SK-N-SH (cell line): ENCODE measurements at regions not wholly inside any gene's neighbourhood (a gene's known extent, or its start where the extent isn't known, plus 50 kb on each side); places are given as distances from the start of the nearest gene placed in this dataset.

Source experiments
- CTCF ChIA-PET: fragments of 300-600, 350-600 bp; formaldehyde crosslinking; extraction: SDS; loops from one replicate; lab custom pipeline; 2021; lab: Yijun Ruan, JAX
- POLR2A ChIA-PET: fragments of 350-600 bp; sonication (Branson Sonifier 250); formaldehyde crosslinking; extraction: SDS; loops from one replicate; lab custom pipeline; 2020; ENCODE audit warnings: antibody characterized with exemption, inconsistent platforms; lab: Yijun Ruan, JAX
- DNase-seq: peaks from one replicate; pipeline ENCODE4 v3.0.0; 2012
- H2AFZ ChIP-seq: fragments of 200-600 bp; sonication (generic); 2 replicates; pipeline ENCODE4 v1.8.1; 2016; ENCODE audit warnings: antibody characterized with exemption, mild to moderate bottlenecking, low read depth
- H3F3A ChIP-seq: fragments of 200-600 bp; sonication (generic); replicated peaks from 2 replicates; pipeline ENCODE3; 2016; ENCODE audit warnings: antibody characterized with exemption, mild to moderate bottlenecking; ENCODE audit not compliant: insufficient read depth
- H3K27ac ChIP-seq, 2 experiments: fragments of 200-500 bp in 1 of 2; fragments of 200-600 bp in 1 of 2; sonication (Bioruptor generic) in 1 of 2; sonication (generic), shearing (Covaris generic) in 1 of 2; 2 replicates each; pipeline versions ENCODE4 v1.5.1 to v1.6.1; 2014 to 2016; ENCODE audit warnings: low read depth in 2 of 2, inconsistent platforms in 1 of 2, low read length in 1 of 2, mild to moderate bottlenecking in 1 of 2, mixed read lengths in 1 of 2
- H3K27me3 ChIP-seq: fragments of 200-600 bp; sonication (generic), shearing (Covaris generic); 2 replicates; pipeline ENCODE4 v1.6.1; 2016; ENCODE audit warnings: mixed run types; ENCODE audit not compliant: insufficient read depth
- H3K36me3 ChIP-seq, 2 experiments: fragments of 200-500 bp in 1 of 2; fragments of 200-600 bp in 1 of 2; sonication (Bioruptor generic) in 1 of 2; sonication (generic) in 1 of 2; replicated peaks in 1 of 2; 2 replicates each; pipeline versions ENCODE3 to v1.5.1; 2014 to 2016; ENCODE audit warnings: low read length in 1 of 2, mild to moderate bottlenecking in 1 of 2; ENCODE audit not compliant: insufficient read depth in 2 of 2, control insufficient read depth in 1 of 2
- H3K4me1 ChIP-seq, 2 experiments: fragments of 200-500 bp in 1 of 2; fragments of 200-600 bp in 1 of 2; sonication (Bioruptor generic) in 1 of 2; sonication (generic), shearing (Covaris generic) in 1 of 2; 2 replicates each; pipeline versions ENCODE4 v1.5.1 to v1.6.1; 2014 to 2016; ENCODE audit warnings: low read depth in 1 of 2, low read length in 1 of 2, mixed run types in 1 of 2; ENCODE audit not compliant: insufficient read depth in 2 of 2, control insufficient read depth in 1 of 2
- H3K4me2 ChIP-seq: fragments of 200-600 bp; sonication (generic), shearing (Covaris generic); 2 replicates; pipeline ENCODE4 v1.6.1; 2017; ENCODE audit warnings: mixed run types
- H3K4me3 ChIP-seq, 2 experiments: fragments of 200-500 bp in 1 of 2; fragments of 200-600 bp in 1 of 2; sonication (Bioruptor generic) in 1 of 2; sonication (generic), shearing (Covaris generic) in 1 of 2; 2 replicates each; pipeline versions ENCODE4 v1.5.1 to v1.8.1; 2014 to 2016; ENCODE audit warnings: low read depth in 2 of 2, inconsistent platforms in 1 of 2, low read length in 1 of 2, mild to moderate bottlenecking in 1 of 2, mixed read lengths in 1 of 2, moderate library complexity in 1 of 2
- H3K79me2 ChIP-seq: fragments of 200-600 bp; sonication (generic); 2 replicates; pipeline ENCODE4 v1.8.1; 2017; ENCODE audit warnings: mild to moderate bottlenecking; ENCODE audit not compliant: insufficient read depth
- H3K9ac ChIP-seq: fragments of 200-600 bp; sonication (generic); 2 replicates; pipeline ENCODE4 v1.6.1; 2017; ENCODE audit warnings: mixed run types
- H3K9me2 ChIP-seq: fragments of 200-600 bp; sonication (generic); 2 replicates; pipeline ENCODE4 v1.6.1; 2017; ENCODE audit warnings: mixed run types
- H3K9me3 ChIP-seq: fragments of 200-600 bp; sonication (generic); 2 replicates; pipeline ENCODE4 v1.6.1; 2017; ENCODE audit warnings: mixed run types, mild to moderate bottlenecking, moderate library complexity
- H4K20me1 ChIP-seq: fragments of 200-600 bp; sonication (generic); 2 replicates; pipeline ENCODE4 v1.6.1; 2017; ENCODE audit warnings: mild to moderate bottlenecking, mixed run types; ENCODE audit not compliant: insufficient read depth
- CHD2 ChIP-seq: fragments of 150-350 bp; IDR thresholded peaks from 2 replicates; pipeline ENCODE4 v1.6.1; 2018; ENCODE audit warnings: low read length; ENCODE audit not compliant: partially characterized antibody
- EZH2phosphoT487 ChIP-seq: fragments of 200-600 bp; sonication (generic); IDR thresholded peaks from 2 replicates; pipeline ENCODE4 v1.6.1; 2017; ENCODE audit warnings: low read depth, mixed run types, mild to moderate bottlenecking, antibody characterized with exemption, moderate library complexity, borderline replicate concordance
- GATA2 ChIP-seq: sonication (generic); formaldehyde crosslinking; IDR thresholded peaks from 2 replicates; pipeline ENCODE4 v1.5.0; 2020; ENCODE audit warnings: mild to moderate bottlenecking, missing genetic modification reagents
- NFIC ChIP-seq: IDR thresholded peaks from 2 replicates; pipeline ENCODE4 v1.4.0; 2012; ENCODE audit warnings: borderline replicate concordance
- RCOR1 ChIP-seq: fragments of 150-350 bp; IDR thresholded peaks from 2 replicates; pipeline ENCODE4 v1.6.1; 2017; ENCODE audit warnings: antibody characterized with exemption, low read length
- REST ChIP-seq: IDR thresholded peaks from 2 replicates; pipeline ENCODE4 v1.6.1; 2012; ENCODE audit warnings: mild to moderate bottlenecking, low read depth, low read length, moderate library complexity
- RXRA ChIP-seq: IDR thresholded peaks from 2 replicates; pipeline ENCODE4 v1.4.0; 2012; ENCODE audit warnings: low read depth, mild to moderate bottlenecking, borderline replicate concordance
- TCF12 ChIP-seq: IDR thresholded peaks from 2 replicates; pipeline ENCODE4 v1.4.0; 2012
- YY1 ChIP-seq: IDR thresholded peaks from 2 replicates; pipeline ENCODE4 v1.4.0; 2012; ENCODE audit warnings: low read depth, mild to moderate bottlenecking
- WGBS: methylation state at CpG from one replicate; pipeline ENCODE4 v1.1.6; 2017; ENCODE audit warnings: low lambda C conversion rate; 5-methylcytosine and 5-hydroxymethylcytosine counted together
- TF ChIP-seq, protein P1 (sequence below): IDR thresholded peaks from 2 replicates; pipeline ENCODE4 v1.4.0; 2012; ENCODE audit warnings: low read depth

DNA sequence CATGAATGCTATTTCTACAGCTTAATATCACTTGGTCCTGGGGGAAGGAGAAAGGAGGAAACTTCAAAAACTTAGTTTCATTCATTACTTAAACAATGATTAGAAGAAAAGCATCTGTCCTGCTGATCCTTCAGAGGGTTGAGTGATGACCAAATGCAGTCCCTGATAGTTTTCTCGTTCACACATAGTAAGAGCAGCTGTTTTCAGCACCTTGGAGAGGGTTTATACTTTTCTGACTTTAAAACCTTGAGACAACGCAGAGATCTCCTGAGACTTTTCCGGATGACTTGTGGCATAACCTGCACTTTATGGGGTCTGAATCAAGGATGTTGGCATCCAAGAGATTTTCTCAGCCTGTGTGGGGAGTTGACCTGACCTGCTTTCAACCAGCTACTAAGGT, 94.0 kb upstream of the KCND3 start:
- 26% methylated on average over 3 of the region's 3 CpGs for WGBS

DNA sequence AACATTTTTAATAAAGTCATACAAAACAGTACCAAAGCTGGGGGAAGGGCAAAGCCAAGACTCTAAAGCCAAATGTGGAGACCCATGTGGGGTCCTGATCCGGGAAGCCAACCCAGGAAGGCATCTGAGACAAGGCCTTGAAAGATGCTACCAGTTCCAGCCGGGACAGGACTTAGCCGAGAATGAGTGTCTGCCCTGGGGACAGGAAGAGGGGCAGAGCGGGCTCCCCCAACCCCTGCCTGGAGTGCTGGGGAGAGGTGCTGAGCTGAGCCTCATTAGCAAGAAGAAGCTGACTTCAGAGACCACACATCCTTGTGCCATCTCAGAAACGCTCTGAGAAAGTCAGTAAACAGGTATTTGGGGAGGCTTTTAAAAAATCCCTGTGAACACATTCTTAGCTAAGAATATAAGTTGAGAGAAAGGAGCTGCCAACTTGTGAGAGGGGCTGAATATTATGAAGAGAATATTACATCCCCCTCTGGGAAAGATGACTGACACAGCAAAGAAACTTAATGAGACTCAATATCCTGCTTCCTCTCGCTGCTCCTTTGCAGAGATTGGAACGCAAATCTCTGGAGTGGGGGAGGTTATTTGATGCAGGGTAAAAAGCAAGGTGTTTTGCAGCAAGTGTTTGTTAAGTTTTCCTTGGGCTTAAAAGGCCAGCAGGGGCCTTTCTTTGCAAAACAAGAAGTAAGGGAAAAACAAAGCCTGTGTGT, 103.3 kb upstream of the KCND3 start:
- no peak overlapping the region for H3K4me2 ChIP-seq
- no peak overlapping the region for H3K27ac ChIP-seq
- WGBS, result 17% methylated on average over 7 of the region's 7 CpGs
- H3K79me2 ChIP-seq, result no peaks in the 10 kb centered on the region
- POLR2A ChIA-PET, result no interaction called here
- H3K27me3 ChIP-seq, result no peaks in the 10 kb centered on the region; the same call in 1 of the 2 replicates
- no peaks in the 10 kb centered on the region for H3F3A ChIP-seq
- H3K4me1 ChIP-seq, result no peaks in the 10 kb centered on the region
- no peaks in the 10 kb centered on the region for H3K36me3 ChIP-seq
- H2AFZ ChIP-seq, result no peak overlapping the region
- no peak for DNase-seq
- no peak overlapping the region for H3K4me3 ChIP-seq
- CTCF ChIA-PET, result no interaction called here
- H4K20me1 ChIP-seq, result no peaks in the 10 kb centered on the region
- no peaks in the 10 kb centered on the region for H3K9me2 ChIP-seq
- TF ChIP-seq RXRA (no peak), CHD2 (no peak), YY1 (no peak), RCOR1 (no peak)
- TF ChIP-seq, all 33 proteins: peak for 0
- Histone ChIP-seq H3K9me3 (no peaks in the 10 kb centered on the region), H3K9ac (no peak overlapping the region)

More for the DNA sequence above, 94.0 kb upstream of the KCND3 start:
- Histone ChIP-seq H3K27me3 (no peaks in the 10 kb centered on the region), H2AFZ (no peak overlapping the region), H3K27ac (no peak overlapping the region), H3K79me2 (no peaks in the 10 kb centered on the region), H3F3A (no peaks in the 10 kb centered on the region), H3K9ac (no peak overlapping the region), H3K4me2 (no peak overlapping the region), H3K9me2 (no peaks in the 10 kb centered on the region), H3K36me3 (no peaks in the 10 kb centered on the region), H4K20me1 (no peaks in the 10 kb centered on the region), H3K4me1 (no peaks in the 10 kb centered on the region), H3K4me3 (no peak overlapping the region), H3K9me3 (no peaks in the 10 kb centered on the region)
- DNase-seq, result no peak
- ChIA-PET POLR2A (no interaction called here), CTCF (no interaction called here)
- TF ChIP-seq GATA2 (CRISPR knock-in tag) (no peak), EZH2phosphoT487 (no peak), RCOR1 (no peak), NFIC (no peak), TCF12 (no peak), REST (peak; percentile 89)
- TF ChIP-seq, protein P1, sequence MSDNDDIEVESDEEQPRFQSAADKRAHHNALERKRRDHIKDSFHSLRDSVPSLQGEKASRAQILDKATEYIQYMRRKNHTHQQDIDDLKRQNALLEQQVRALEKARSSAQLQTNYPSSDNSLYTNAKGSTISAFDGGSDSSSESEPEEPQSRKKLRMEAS, result no peak
